K562 (cell line): ENCODE measurements at regions not wholly inside any gene's neighbourhood (a gene's known extent, or its start where the extent isn't known, plus 50 kb on each side); places are given as distances from the start of the nearest gene placed in this dataset.

Source experiments
- ATAC-seq: fragments of 200-7000 bp; cut with Tn5 transposase; 3 replicates; pipeline ENCODE4 v1.9.1; 2020; ENCODE audit warnings: moderate library complexity
- BruUV-seq: library from RNA; stranded (reverse); fragments of 400-500 nt; replicated peaks from 2 replicates; lab custom pipeline; 2021; lab: Mats Ljungman, UMichigan
- CTCF ChIA-PET: fragments of 300-600 bp; formaldehyde crosslinking; extraction: SDS; loops from one replicate; lab custom pipeline; 2021; ENCODE audit warnings: low intra/inter-chr PET ratio; lab: Yijun Ruan, JAX
- POLR2A ChIA-PET: fragments of 300-600, 350-650 bp; sonication (Branson Sonifier 250); formaldehyde crosslinking; extraction: SDS; loops from one replicate; lab custom pipeline; 2021; ENCODE audit warnings: antibody characterized with exemption, inconsistent platforms; lab: Yijun Ruan, JAX
- DNase-seq, 4 experiments: peaks; one replicate each; pipeline versions ENCODE4 v3.0.0 to v3.0.0-alpha.2; 2011 to 2018; ENCODE audit warnings: low spot score in 3 of 4, mixed read lengths in 3 of 4; ENCODE audit errors: extremely low read depth in 1 of 4
- FAIRE-seq: peaks from 2 replicates; lab custom pipeline; 2011; peaks lifted over from hg19 to GRCh38; lab: Jason Lieb, UNC
- H2AFZ ChIP-seq: 2 replicates; pipeline ENCODE4 v1.6.0; 2011; ENCODE audit warnings: low read depth, low read length, control low read depth, inconsistent platforms
- H3K27ac ChIP-seq: fragments of 200-600 bp; 3 replicates; pipeline ENCODE4 v1.8.0; 2011; ENCODE audit warnings: low read depth, mild to moderate bottlenecking, control low read depth, inconsistent platforms, low read length, moderate library complexity, mixed read lengths; ENCODE audit errors: extremely low read depth
- H3K27me3 ChIP-seq, 2 experiments: fragments of 300-600 bp in 1 of 2; 2 replicates in 1 of 2; 3 replicates in 1 of 2; pipeline versions ENCODE4 v1.6.0 to v1.8.0; 2011; ENCODE audit warnings: inconsistent platforms in 2 of 2, low read length in 2 of 2, mild to moderate bottlenecking in 1 of 2, mixed read lengths in 1 of 2, moderate library complexity in 1 of 2; ENCODE audit not compliant: control insufficient read depth in 2 of 2, insufficient read depth in 2 of 2
- H3K36me3 ChIP-seq: fragments of 300-600 bp; 3 replicates; pipeline ENCODE4 v1.8.0; 2011; ENCODE audit warnings: mild to moderate bottlenecking, low read length, inconsistent platforms; ENCODE audit not compliant: control insufficient read depth, insufficient read depth
- H3K4me1 ChIP-seq, 2 experiments: fragments of 200-600 bp in 1 of 2; replicated peaks in 1 of 2; 2 replicates in 1 of 2; 3 replicates in 1 of 2; pipeline versions ENCODE4 v1.5.1 to v1.8.0; 2011; ENCODE audit warnings: inconsistent platforms in 2 of 2, low read length in 2 of 2, mild to moderate bottlenecking in 1 of 2, mixed read lengths in 1 of 2, moderate library complexity in 1 of 2; ENCODE audit not compliant: control insufficient read depth in 2 of 2, insufficient read depth in 2 of 2
- H3K4me2 ChIP-seq: 2 replicates; pipeline ENCODE4 v1.6.1; 2011; ENCODE audit warnings: low read length, control low read depth, inconsistent platforms, mixed read lengths; ENCODE audit not compliant: insufficient read depth
- H3K4me3 ChIP-seq: fragments of 200-600 bp; sonication (generic), shearing (Covaris generic); 2 replicates; pipeline ENCODE4 v1.5.1; 2016; ENCODE audit warnings: control low read depth, inconsistent platforms
- H3K79me2 ChIP-seq: fragments of 200-600 bp; 3 replicates; pipeline ENCODE4 v1.8.0; 2011; ENCODE audit warnings: low read length, inconsistent platforms; ENCODE audit not compliant: control insufficient read depth, insufficient read depth
- H3K9ac ChIP-seq, 2 experiments: 2 replicates each; pipeline versions ENCODE4 v1.6.0 to v1.6.1; 2011; ENCODE audit warnings: low read depth in 2 of 2, low read length in 2 of 2, control low read depth in 1 of 2, inconsistent platforms in 1 of 2, mild to moderate bottlenecking in 1 of 2, mixed read lengths in 1 of 2; ENCODE audit not compliant: insufficient read depth in 1 of 2
- H3K9me1 ChIP-seq: one replicate; pipeline ENCODE4 v1.6.0; 2011; ENCODE audit warnings: inconsistent platforms, mild to moderate bottlenecking, low read length, moderate library complexity; ENCODE audit not compliant: control insufficient read depth, insufficient read depth
- H3K9me3 ChIP-seq: replicated peaks from 2 replicates; pipeline ENCODE4 v1.5.1; 2011; ENCODE audit warnings: low read depth, low read length, inconsistent platforms; ENCODE audit not compliant: control insufficient read depth, insufficient read depth
- H4K20me1 ChIP-seq: replicated peaks from 2 replicates; pipeline ENCODE4 v1.6.1; 2011; ENCODE audit warnings: low read length, inconsistent platforms, mixed read lengths; ENCODE audit not compliant: control insufficient read depth, insufficient read depth
- FOSL1 ChIP-seq: fragments of 200-800 bp; sonication (Bioruptor generic); conservative IDR thresholded peaks from 2 replicates; pipeline ENCODE4 v1.6.1; 2016; ENCODE audit warnings: missing genetic modification characterization, missing compliant biosample characterization
- FOXJ2 ChIP-seq: fragments of 200-800 bp; sonication (Bioruptor generic); IDR thresholded peaks from 2 replicates; pipeline ENCODE4 v1.6.1; 2016; ENCODE audit warnings: missing genetic modification characterization, missing compliant biosample characterization
- JUND ChIP-seq, 2 experiments: IDR thresholded peaks; 2 replicates in 1 of 2; 3 replicates in 1 of 2; pipeline ENCODE4 v1.6.1; 2011; ENCODE audit warnings: borderline replicate concordance in 2 of 2, low read depth in 2 of 2, low read length in 2 of 2, improper control_type of control experiment in 1 of 2, missing biosample characterization in 1 of 2, missing genetic modification characterization in 1 of 2, missing genetic modification reagents in 1 of 2
- MEF2D ChIP-seq: conservative IDR thresholded peaks from 2 replicates; pipeline ENCODE4 v1.6.1; 2016; ENCODE audit warnings: low read depth, missing genetic modification characterization, missing compliant biosample characterization
- SPI1 ChIP-seq: IDR thresholded peaks from 2 replicates; pipeline ENCODE4 v1.6.1; 2011; ENCODE audit warnings: low read depth, low read length, control low read depth, borderline replicate concordance
- STAT5B ChIP-seq: fragments of 250-450 bp; sonication (Bioruptor Pico); IDR thresholded peaks from 2 replicates; pipeline ENCODE4 v1.8.0; 2021; ENCODE audit warnings: mild to moderate bottlenecking, inconsistent platforms
- WGBS: fragments of 100-300 bp; shearing (Covaris generic); methylation state at CpG from one replicate; pipeline ENCODE4 v1.1.6; 2016; ENCODE audit warnings: low coverage, mixed read lengths; ENCODE audit not compliant: insufficient coverage; ENCODE audit errors: missing lambda C conversion rate; 5-methylcytosine and 5-hydroxymethylcytosine counted together
- in situ Hi-C: fragments of 300-500 bp; cut with MboI; formaldehyde crosslinking; loops from 4 replicates; pipeline ENCODE4 v1.15.0; 2018; ENCODE audit warnings: inconsistent platforms, mixed read lengths
- intact Hi-C: fragments of 100-400 bp; cut with micrococcal nuclease; formaldehyde crosslinking; loops from 2 replicates; pipeline ENCODE4 v1.14.2; 2022
- TF ChIP-seq, protein P1 (sequence below): fragments of 450-650 bp; IDR thresholded peaks from 2 replicates; pipeline ENCODE4 v1.6.1; 2016
- TF ChIP-seq, protein P2 (sequence below): fragments of 200-800 bp; sonication (Bioruptor generic); IDR thresholded peaks from 2 replicates; pipeline ENCODE4 v1.6.1; 2017; ENCODE audit warnings: missing genetic modification characterization, missing compliant biosample characterization

DNA sequence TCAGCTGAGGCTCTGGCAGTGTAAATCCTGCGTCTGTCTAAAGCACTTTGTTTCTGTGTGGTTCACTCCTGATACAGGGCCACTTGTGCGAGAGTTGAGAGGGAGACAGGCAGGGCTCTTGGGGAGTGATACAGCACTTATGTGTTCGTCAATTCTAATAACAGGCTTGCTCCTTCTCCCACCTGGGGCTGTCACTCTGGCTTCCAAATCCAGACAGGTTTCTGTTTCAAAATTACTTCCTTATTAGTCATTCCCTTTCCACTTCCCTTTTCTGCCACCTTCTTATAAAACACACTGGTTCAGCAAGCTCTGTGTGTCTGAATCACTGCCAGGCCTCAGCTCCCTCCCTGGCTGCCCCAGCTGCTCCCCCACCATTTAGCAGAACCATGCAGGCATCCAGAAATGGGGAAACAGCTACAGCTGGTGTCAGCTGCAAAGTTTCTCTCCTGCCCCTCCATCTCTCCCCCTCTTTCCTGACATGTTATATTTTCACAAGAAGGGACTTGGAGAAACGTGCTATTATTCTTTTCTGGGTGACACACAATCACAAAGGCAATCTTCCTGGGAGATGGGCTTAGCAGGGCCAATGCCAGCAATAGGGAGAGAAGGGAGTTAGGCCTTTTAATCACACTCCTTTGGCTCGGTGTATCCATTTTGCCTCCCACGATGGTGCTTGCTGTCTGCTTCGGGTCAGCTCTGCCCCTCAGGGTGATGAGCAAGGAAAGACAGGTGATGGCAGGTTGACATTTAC is 58.4 kb upstream of the ZNRF2 start:
- in situ Hi-C loops (no loop called here), intact Hi-C loops (loop anchor here (2.0 kb wide), 1 partner anchor 187 kb away; no protein-coding TSS in a partner anchor)
- no peaks in the 10 kb centered on the region for H3K9me1 ChIP-seq
- no peak; the same call in 2 of the 3 replicates for ATAC-seq
- WGBS: 0% methylated on average over 6 of the region's 7 CpGs
- no peak for FAIRE-seq
- no peaks in the 10 kb centered on the region for H3K79me2 ChIP-seq
- H3K4me2 ChIP-seq: no peak overlapping the region
- no peak overlapping the region for H2AFZ ChIP-seq
- CTCF ChIA-PET: no interaction called here
- no TSS peak for BruUV-seq
- H3K4me3 ChIP-seq: no peak overlapping the region
- H3K9ac ChIP-seq: no peak overlapping the region
- no peak overlapping the region for H3K27ac ChIP-seq
- TF ChIP-seq, protein P1, sequence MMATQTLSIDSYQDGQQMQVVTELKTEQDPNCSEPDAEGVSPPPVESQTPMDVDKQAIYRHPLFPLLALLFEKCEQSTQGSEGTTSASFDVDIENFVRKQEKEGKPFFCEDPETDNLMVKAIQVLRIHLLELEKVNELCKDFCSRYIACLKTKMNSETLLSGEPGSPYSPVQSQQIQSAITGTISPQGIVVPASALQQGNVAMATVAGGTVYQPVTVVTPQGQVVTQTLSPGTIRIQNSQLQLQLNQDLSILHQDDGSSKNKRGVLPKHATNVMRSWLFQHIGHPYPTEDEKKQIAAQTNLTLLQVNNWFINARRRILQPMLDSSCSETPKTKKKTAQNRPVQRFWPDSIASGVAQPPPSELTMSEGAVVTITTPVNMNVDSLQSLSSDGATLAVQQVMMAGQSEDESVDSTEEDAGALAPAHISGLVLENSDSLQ: peak; percentile 54; the same call in 1 of the 2 replicates
- TF ChIP-seq, protein P2, sequence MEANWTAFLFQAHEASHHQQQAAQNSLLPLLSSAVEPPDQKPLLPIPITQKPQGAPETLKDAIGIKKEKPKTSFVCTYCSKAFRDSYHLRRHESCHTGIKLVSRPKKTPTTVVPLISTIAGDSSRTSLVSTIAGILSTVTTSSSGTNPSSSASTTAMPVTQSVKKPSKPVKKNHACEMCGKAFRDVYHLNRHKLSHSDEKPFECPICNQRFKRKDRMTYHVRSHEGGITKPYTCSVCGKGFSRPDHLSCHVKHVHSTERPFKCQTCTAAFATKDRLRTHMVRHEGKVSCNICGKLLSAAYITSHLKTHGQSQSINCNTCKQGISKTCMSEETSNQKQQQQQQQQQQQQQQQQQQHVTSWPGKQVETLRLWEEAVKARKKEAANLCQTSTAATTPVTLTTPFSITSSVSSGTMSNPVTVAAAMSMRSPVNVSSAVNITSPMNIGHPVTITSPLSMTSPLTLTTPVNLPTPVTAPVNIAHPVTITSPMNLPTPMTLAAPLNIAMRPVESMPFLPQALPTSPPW: 0 out of 2 replicates have a peak, but pooled peaks have one; percentile 17
- TF ChIP-seq SPI1: peak; percentile 94
- no peak for TF ChIP-seq MEF2D
- TF ChIP-seq JUND (IDR thresholded peaks at IDR 0.05; ENCODE audit: borderline replicate concordance, low read depth, low read length): no peak
- TF ChIP-seq JUND (tag; IDR thresholded peaks at IDR 0.05; ENCODE audit: borderline replicate concordance, low read depth, low read length): 0 out of 3 replicates have a peak, but pooled peaks have one; percentile 23
- no peak for TF ChIP-seq FOXJ2
- 0 out of 2 replicates have a peak, but pooled peaks have one; percentile 36 for TF ChIP-seq FOSL1 (tag)
- TF ChIP-seq STAT5B (CRISPR knock-in tag): no peak
- no peaks in the 10 kb centered on the region; the same call in 2 of the 3 replicates for H3K36me3 ChIP-seq
- H3K4me1 ChIP-seq: no peaks in the 10 kb centered on the region
- no peaks in the 10 kb centered on the region for H3K9me3 ChIP-seq
- H3K27me3 ChIP-seq: peaks cover 5 to 41% of the 10 kb centered on the region in 2 experiments; a peak in 4 of 5 replicates
- POLR2A ChIA-PET: no interaction called here
- no peaks in the 10 kb centered on the region for H4K20me1 ChIP-seq
- DNase-seq: no peak
